SK-N-SH treated with all-trans-retinoic acid at 6 μM for 48 hours (cell line): ENCODE measurements at regions not wholly inside any gene's neighbourhood (a gene's known extent, or its start where the extent isn't known, plus 50 kb on each side); places are given as distances from the start of the nearest gene placed in this dataset.

ENCODE experiments used
- ATAC-seq: fragments of 200-7000 bp; cut with Tn5 transposase; 3 replicates; pipeline ENCODE4 v1.9.1; 2020; ENCODE audit warnings: mild to moderate bottlenecking, moderate library complexity
- BACH2 ChIP-seq: fragments of 250-450 bp; sonication (Bioruptor Pico); IDR thresholded peaks from 2 replicates; pipeline ENCODE4 v1.9.0; 2021; ENCODE audit warnings: mild to moderate bottlenecking, borderline replicate concordance
- ESRRG ChIP-seq: fragments of 250-450 bp; sonication (Bioruptor Pico); IDR thresholded peaks from 2 replicates; pipeline ENCODE4 v1.6.1; 2021; ENCODE audit warnings: mild to moderate bottlenecking
- GLIS3 ChIP-seq: fragments of 250-450 bp; sonication (Bioruptor Pico); IDR thresholded peaks from 2 replicates; pipeline ENCODE4 v1.5.0; 2020; ENCODE audit warnings: mild to moderate bottlenecking, moderate library complexity
- ISL1 ChIP-seq: fragments of 250-450 bp; sonication (Bioruptor Pico); IDR thresholded peaks from 2 replicates; pipeline ENCODE4 v2.1.2; 2022; ENCODE audit warnings: mild to moderate bottlenecking, moderate library complexity
- OSR1 ChIP-seq: fragments of 250-450 bp; sonication (Bioruptor Pico); IDR thresholded peaks from 2 replicates; pipeline ENCODE4 v1.8.0; 2022; ENCODE audit warnings: moderate library complexity, mild to moderate bottlenecking, inconsistent platforms
- PPARA ChIP-seq: fragments of 250-450 bp; sonication (Bioruptor Pico); IDR thresholded peaks from 2 replicates; pipeline ENCODE4 v1.5.0; 2020; ENCODE audit warnings: mild to moderate bottlenecking, borderline replicate concordance
- RARB ChIP-seq: fragments of 250-450 bp; sonication (Bioruptor Pico); IDR thresholded peaks from 2 replicates; pipeline ENCODE4 v1.8.0; 2021; ENCODE audit warnings: mild to moderate bottlenecking, moderate library complexity
- SNAI2 ChIP-seq: fragments of 250-450 bp; sonication (Bioruptor Pico); IDR thresholded peaks from 2 replicates; pipeline ENCODE4 v1.5.0; 2020; ENCODE audit warnings: mild to moderate bottlenecking, moderate library complexity
- TCF4 ChIP-seq: fragments of 250-450 bp; sonication (Bioruptor Pico); IDR thresholded peaks from 2 replicates; pipeline ENCODE4 v1.8.0; 2021; ENCODE audit warnings: mild to moderate bottlenecking, moderate library complexity, borderline replicate concordance
- TOX ChIP-seq: fragments of 250-450 bp; sonication (Bioruptor Pico); IDR thresholded peaks from 2 replicates; pipeline ENCODE4 v1.8.0; 2021; ENCODE audit warnings: mild to moderate bottlenecking, moderate library complexity, borderline replicate concordance
- ZC3H10 ChIP-seq: fragments of 250-450 bp; sonication (Bioruptor Pico); IDR thresholded peaks from 2 replicates; pipeline ENCODE4 v1.5.1; 2021; ENCODE audit warnings: mild to moderate bottlenecking, moderate library complexity
- ZFP3 ChIP-seq: fragments of 250-450 bp; sonication (Bioruptor Pico); IDR thresholded peaks from 2 replicates; pipeline ENCODE4 v1.5.0; 2020; ENCODE audit warnings: mild to moderate bottlenecking, moderate library complexity
- ZFP30 ChIP-seq: fragments of 450-650 bp; formaldehyde crosslinking; IDR thresholded peaks from 2 replicates; pipeline ENCODE4 v1.5.0; 2022; ENCODE audit warnings: mild to moderate bottlenecking, moderate library complexity
- ZNF565 ChIP-seq: fragments of 450-650 bp; formaldehyde crosslinking; conservative IDR thresholded peaks from 2 replicates; pipeline ENCODE4 v1.5.0; 2020; ENCODE audit warnings: low read depth, mild to moderate bottlenecking, moderate library complexity
- ZNF70 ChIP-seq: fragments of 450-650 bp; formaldehyde crosslinking; IDR thresholded peaks from 2 replicates; pipeline ENCODE4 v1.5.0; 2020; ENCODE audit warnings: mild to moderate bottlenecking, moderate library complexity
- ZNF8 ChIP-seq: fragments of 450-650 bp; formaldehyde crosslinking; IDR thresholded peaks from 2 replicates; pipeline ENCODE4 v1.5.0; 2020; ENCODE audit warnings: mild to moderate bottlenecking, moderate library complexity
- TF ChIP-seq, protein P1 (sequence below): fragments of 250-450 bp; sonication (Bioruptor Pico); IDR thresholded peaks from 2 replicates; pipeline ENCODE4 v1.8.0; 2021; ENCODE audit warnings: low read depth, mild to moderate bottlenecking, moderate library complexity, borderline replicate concordance
- TF ChIP-seq, protein P2 (sequence below): fragments of 250-450 bp; sonication (Bioruptor Pico); IDR thresholded peaks from 2 replicates; pipeline ENCODE4 v1.8.0; 2020; ENCODE audit warnings: mild to moderate bottlenecking, moderate library complexity, borderline replicate concordance
- TF ChIP-seq, protein P3 (sequence below): fragments of 250-450 bp; sonication (Bioruptor Pico); IDR thresholded peaks from 2 replicates; pipeline ENCODE4 v1.5.0; 2020; ENCODE audit warnings: mild to moderate bottlenecking, moderate library complexity
- TF ChIP-seq, protein P4 (sequence below): fragments of 250-450 bp; sonication (Bioruptor Pico); IDR thresholded peaks from 2 replicates; pipeline ENCODE4 v1.5.1; 2020; ENCODE audit warnings: low read depth, mild to moderate bottlenecking, moderate library complexity
- TF ChIP-seq, protein P5 (sequence below): fragments of 250-450 bp; sonication (Bioruptor Pico); IDR thresholded peaks from 2 replicates; pipeline ENCODE4 v1.5.1; 2021; ENCODE audit warnings: mild to moderate bottlenecking, moderate library complexity

DNA sequence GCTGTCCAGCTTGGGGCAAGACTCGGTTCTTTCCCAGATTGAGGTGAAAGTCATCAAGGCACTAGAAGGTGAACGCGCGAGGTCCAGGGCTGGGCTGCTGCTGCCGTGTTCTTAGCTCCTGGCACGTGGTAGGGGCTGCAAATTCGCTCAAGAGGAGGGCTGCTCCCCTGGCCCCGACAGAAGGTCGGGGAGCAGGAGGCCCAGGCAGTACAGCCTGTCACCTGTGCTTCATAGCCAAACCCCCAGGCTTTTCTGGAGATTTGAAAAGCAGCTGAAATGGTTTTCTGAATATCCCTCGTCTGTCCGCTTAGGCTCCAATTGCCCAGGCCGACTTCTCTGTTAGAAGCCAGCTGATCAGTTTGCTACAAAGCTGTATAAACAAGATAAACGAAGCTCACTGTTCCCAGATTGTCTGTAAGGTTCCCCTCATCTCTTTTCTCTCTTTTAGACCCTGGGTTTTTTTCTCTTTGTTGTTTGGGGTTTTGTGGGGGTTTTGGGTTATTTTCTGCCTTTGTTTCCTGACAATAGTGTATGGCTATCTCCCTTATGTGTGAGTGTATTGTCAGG lies 60.0 kb upstream of the STX18 start:
- no peak for TF ChIP-seq BACH2 (CRISPR knock-in tag)
- TF ChIP-seq PPARA (CRISPR knock-in tag) = no peak
- no peak for TF ChIP-seq TOX (CRISPR knock-in tag)
- TF ChIP-seq OSR1 (CRISPR knock-in tag) = no peak
- no peak for TF ChIP-seq ZC3H10 (CRISPR knock-in tag)
- no peak for TF ChIP-seq SNAI2 (CRISPR knock-in tag)
- TF ChIP-seq, protein P1, sequence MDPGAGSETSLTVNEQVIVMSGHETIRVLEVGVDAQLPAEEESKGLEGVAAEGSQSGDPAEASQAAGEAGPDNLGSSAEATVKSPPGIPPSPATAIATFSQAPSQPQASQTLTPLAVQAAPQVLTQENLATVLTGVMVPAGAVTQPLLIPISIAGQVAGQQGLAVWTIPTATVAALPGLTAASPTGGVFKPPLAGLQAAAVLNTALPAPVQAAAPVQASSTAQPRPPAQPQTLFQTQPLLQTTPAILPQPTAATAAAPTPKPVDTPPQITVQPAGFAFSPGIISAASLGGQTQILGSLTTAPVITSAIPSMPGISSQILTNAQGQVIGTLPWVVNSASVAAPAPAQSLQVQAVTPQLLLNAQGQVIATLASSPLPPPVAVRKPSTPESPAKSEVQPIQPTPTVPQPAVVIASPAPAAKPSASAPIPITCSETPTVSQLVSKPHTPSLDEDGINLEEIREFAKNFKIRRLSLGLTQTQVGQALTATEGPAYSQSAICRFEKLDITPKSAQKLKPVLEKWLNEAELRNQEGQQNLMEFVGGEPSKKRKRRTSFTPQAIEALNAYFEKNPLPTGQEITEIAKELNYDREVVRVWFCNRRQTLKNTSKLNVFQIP (CRISPR knock-in tag) = no peak
- no peak for TF ChIP-seq ESRRG (CRISPR knock-in tag)
- TF ChIP-seq, protein P2, sequence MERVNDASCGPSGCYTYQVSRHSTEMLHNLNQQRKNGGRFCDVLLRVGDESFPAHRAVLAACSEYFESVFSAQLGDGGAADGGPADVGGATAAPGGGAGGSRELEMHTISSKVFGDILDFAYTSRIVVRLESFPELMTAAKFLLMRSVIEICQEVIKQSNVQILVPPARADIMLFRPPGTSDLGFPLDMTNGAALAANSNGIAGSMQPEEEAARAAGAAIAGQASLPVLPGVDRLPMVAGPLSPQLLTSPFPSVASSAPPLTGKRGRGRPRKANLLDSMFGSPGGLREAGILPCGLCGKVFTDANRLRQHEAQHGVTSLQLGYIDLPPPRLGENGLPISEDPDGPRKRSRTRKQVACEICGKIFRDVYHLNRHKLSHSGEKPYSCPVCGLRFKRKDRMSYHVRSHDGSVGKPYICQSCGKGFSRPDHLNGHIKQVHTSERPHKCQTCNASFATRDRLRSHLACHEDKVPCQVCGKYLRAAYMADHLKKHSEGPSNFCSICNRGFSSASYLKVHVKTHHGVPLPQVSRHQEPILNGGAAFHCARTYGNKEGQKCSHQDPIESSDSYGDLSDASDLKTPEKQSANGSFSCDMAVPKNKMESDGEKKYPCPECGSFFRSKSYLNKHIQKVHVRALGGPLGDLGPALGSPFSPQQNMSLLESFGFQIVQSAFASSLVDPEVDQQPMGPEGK (CRISPR knock-in tag) = no peak

DNA sequence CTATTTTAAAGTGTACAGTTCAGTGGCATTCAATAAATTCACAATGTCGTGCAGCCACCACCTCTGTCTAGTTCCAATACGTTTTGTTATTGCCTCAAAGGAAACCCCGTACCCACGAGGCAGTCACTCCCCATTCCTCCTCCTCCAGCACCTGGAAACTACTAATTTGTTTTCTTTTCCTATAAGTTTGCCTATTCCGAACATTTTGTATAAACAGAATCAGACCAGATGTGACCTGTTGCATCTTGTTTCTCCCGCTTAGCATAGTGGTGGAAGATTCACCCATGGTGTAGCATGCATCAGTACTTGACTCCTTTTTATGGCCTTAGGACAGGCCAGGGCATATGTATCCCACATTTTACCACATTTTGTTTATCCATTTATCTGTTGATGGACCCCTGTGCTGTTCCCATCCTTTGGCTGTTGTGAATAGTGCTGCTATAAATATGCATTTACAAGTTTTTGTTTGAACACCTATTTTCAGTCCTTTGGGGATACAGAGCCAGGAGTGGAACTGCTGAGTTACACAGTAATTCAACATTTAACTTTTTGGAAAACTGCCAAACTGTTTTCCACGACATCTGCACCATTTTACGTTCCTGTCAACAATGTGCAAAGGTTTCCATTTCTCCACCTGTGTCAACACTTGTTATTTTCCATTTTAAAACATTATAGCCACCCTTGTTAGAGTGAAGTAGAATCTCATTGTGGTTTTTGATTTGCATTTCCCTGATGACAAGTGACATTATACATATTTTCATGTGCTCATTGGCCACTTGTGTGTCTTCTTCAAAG lies 57.8 kb upstream of the STX18 start:
- no peak for TF ChIP-seq TCF4 (CRISPR knock-in tag)
- no peak for TF ChIP-seq ZNF8 (CRISPR knock-in tag)
- TF ChIP-seq, protein P3, sequence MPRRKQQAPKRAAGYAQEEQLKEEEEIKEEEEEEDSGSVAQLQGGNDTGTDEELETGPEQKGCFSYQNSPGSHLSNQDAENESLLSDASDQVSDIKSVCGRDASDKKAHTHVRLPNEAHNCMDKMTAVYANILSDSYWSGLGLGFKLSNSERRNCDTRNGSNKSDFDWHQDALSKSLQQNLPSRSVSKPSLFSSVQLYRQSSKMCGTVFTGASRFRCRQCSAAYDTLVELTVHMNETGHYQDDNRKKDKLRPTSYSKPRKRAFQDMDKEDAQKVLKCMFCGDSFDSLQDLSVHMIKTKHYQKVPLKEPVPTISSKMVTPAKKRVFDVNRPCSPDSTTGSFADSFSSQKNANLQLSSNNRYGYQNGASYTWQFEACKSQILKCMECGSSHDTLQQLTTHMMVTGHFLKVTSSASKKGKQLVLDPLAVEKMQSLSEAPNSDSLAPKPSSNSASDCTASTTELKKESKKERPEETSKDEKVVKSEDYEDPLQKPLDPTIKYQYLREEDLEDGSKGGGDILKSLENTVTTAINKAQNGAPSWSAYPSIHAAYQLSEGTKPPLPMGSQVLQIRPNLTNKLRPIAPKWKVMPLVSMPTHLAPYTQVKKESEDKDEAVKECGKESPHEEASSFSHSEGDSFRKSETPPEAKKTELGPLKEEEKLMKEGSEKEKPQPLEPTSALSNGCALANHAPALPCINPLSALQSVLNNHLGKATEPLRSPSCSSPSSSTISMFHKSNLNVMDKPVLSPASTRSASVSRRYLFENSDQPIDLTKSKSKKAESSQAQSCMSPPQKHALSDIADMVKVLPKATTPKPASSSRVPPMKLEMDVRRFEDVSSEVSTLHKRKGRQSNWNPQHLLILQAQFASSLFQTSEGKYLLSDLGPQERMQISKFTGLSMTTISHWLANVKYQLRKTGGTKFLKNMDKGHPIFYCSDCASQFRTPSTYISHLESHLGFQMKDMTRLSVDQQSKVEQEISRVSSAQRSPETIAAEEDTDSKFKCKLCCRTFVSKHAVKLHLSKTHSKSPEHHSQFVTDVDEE (CRISPR knock-in tag) = no peak
- TF ChIP-seq ZNF70 (CRISPR knock-in tag) = no peak
- TF ChIP-seq, protein P4, sequence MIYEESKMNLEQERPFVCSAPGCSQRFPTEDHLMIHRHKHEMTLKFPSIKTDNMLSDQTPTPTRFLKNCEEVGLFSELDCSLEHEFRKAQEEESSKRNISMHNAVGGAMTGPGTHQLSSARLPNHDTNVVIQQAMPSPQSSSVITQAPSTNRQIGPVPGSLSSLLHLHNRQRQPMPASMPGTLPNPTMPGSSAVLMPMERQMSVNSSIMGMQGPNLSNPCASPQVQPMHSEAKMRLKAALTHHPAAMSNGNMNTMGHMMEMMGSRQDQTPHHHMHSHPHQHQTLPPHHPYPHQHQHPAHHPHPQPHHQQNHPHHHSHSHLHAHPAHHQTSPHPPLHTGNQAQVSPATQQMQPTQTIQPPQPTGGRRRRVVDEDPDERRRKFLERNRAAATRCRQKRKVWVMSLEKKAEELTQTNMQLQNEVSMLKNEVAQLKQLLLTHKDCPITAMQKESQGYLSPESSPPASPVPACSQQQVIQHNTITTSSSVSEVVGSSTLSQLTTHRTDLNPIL (CRISPR knock-in tag) = no peak
- no peak for TF ChIP-seq ZC3H10 (CRISPR knock-in tag)
- TF ChIP-seq ZFP30 (CRISPR knock-in tag) = no peak
- no peak for TF ChIP-seq RARB (CRISPR knock-in tag)
- TF ChIP-seq GLIS3 (CRISPR knock-in tag) = no peak
- no peak for TF ChIP-seq OSR1 (CRISPR knock-in tag)
- no peak for TF ChIP-seq ZNF565 (CRISPR knock-in tag)
- TF ChIP-seq ESRRG (CRISPR knock-in tag) = no peak
- TF ChIP-seq TOX (CRISPR knock-in tag) = no peak
- no peak for TF ChIP-seq PPARA (CRISPR knock-in tag)
- TF ChIP-seq ISL1 = no peak
- TF ChIP-seq, protein P1 (CRISPR knock-in tag) = no peak
- TF ChIP-seq, protein P2 (CRISPR knock-in tag) = no peak
- TF ChIP-seq ZFP3 = no peak
- TF ChIP-seq, protein P5, sequence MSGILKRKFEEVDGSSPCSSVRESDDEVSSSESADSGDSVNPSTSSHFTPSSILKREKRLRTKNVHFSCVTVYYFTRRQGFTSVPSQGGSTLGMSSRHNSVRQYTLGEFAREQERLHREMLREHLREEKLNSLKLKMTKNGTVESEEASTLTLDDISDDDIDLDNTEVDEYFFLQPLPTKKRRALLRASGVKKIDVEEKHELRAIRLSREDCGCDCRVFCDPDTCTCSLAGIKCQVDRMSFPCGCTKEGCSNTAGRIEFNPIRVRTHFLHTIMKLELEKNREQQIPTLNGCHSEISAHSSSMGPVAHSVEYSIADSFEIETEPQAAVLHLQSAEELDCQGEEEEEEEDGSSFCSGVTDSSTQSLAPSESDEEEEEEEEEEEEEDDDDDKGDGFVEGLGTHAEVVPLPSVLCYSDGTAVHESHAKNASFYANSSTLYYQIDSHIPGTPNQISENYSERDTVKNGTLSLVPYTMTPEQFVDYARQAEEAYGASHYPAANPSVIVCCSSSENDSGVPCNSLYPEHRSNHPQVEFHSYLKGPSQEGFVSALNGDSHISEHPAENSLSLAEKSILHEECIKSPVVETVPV (CRISPR knock-in tag) = no peak
- ATAC-seq = no peak

More for the DNA sequence above, 60.0 kb upstream of the STX18 start:
- ATAC-seq = no peak
